Activated effector memory CD4-positive, alpha-beta T cell treated with anti-CD3 and anti-CD28 coated beads, Interleukin-2, amount 50 U/mL, for 16 hours (primary cell): ENCODE measurements at regions not wholly inside any gene's neighbourhood (a gene's known extent, or its start where the extent isn't known, plus 50 kb on each side); places are given as distances from the start of the nearest gene placed in this dataset.

ENCODE experiments used
- DNase-seq: peaks from one replicate; pipeline ENCODE4 v3.0.0-alpha.2; 2020

- no peak for DNase-seq
These were observed 1603.0 kb upstream of the TENM3 start for GRCh38 chr4:180640193-180640592.

- DNase-seq, result no peak
These were observed 1601.7 kb upstream of the TENM3 start for GRCh38 chr4:180641495-180641894.

- no peak for DNase-seq
These were observed 1600.5 kb upstream of the TENM3 start for GRCh38 chr4:180642732-180643131.

- DNase-seq, result no peak
These were observed 1592.9 kb upstream of the TENM3 start for GRCh38 chr4:180650273-180650672.

- DNase-seq, result no peak
These were observed 1590.7 kb upstream of the TENM3 start for GRCh38 chr4:180652533-180652932.

GRCh38 chr4:180655886-180656285 lies 1587.3 kb upstream of the TENM3 start:
- no peak for DNase-seq

- DNase-seq, result no peak
These were observed 1585.3 kb upstream of the TENM3 start for GRCh38 chr4:180657881-180658280.

- peak; percentile 68 for DNase-seq
These were observed 1578.3 kb upstream of the TENM3 start for GRCh38 chr4:180664766-180665368.

- no peak for DNase-seq
These were observed 1577.7 kb upstream of the TENM3 start for GRCh38 chr4:180665481-180665880.

- DNase-seq, result no peak
These were observed 1577.0 kb upstream of the TENM3 start for GRCh38 chr4:180665994-180666824.

GRCh38 chr4:180668732-180669131 lies 1574.5 kb upstream of the TENM3 start:
- no peak for DNase-seq

GRCh38 chr4:180669680-180670079 lies 1573.5 kb upstream of the TENM3 start:
- no peak for DNase-seq

- DNase-seq, result no peak
These were observed 1568.4 kb upstream of the TENM3 start for GRCh38 chr4:180674619-180675358.

GRCh38 chr4:180675359-180675650 lies 1567.9 kb upstream of the TENM3 start:
- DNase-seq, result no peak

GRCh38 chr4:180680305-180680704 lies 1562.9 kb upstream of the TENM3 start:
- no peak for DNase-seq

- DNase-seq, result no peak
These were observed 1560.4 kb upstream of the TENM3 start for GRCh38 chr4:180682776-180683175.

GRCh38 chr4:180683186-180683585 lies 1560.0 kb upstream of the TENM3 start:
- DNase-seq, result no peak

- DNase-seq, result no peak
These were observed 1554.7 kb upstream of the TENM3 start for GRCh38 chr4:180688480-180688879.

GRCh38 chr4:180694875-180695274 lies 1548.3 kb upstream of the TENM3 start:
- no peak for DNase-seq

- no peak for DNase-seq
These were observed 1547.4 kb upstream of the TENM3 start for GRCh38 chr4:180695851-180696250.

- no peak for DNase-seq
These were observed 1546.6 kb upstream of the TENM3 start for GRCh38 chr4:180696460-180697092.

- DNase-seq, result no peak
These were observed 1544.5 kb upstream of the TENM3 start for GRCh38 chr4:180698550-180699195.

- no peak for DNase-seq
These were observed 1536.4 kb upstream of the TENM3 start for GRCh38 chr4:180706766-180707165.
